ENCODE measurements at regions not wholly inside any gene's neighbourhood (a gene's known extent, or its start where the extent isn't known, plus 50 kb on each side); places are given as distances from the start of the nearest gene placed in this dataset.
"Not testable (repeated sequence)": the region's sequence is repeated elsewhere in the genome, so short reads cannot be mapped to it uniquely, and the experiment has no call there.

GRCh38 chr5:1647580-1647979 is 123.8 kb upstream of the LPCAT1 start:
- Histone ChIP-seq H3K4me3 (ENCODE audit: control insufficient read depth in 1 of 7, extremely low read depth in 1 of 7, insufficient read depth in 4 of 7, low read depth in 2 of 7, low read length in 6 of 7) (no peak overlapping the region), H3K36me3 (ENCODE audit: control insufficient read depth in 4 of 4, insufficient read depth in 4 of 4, low read length in 3 of 4) (no peaks in the 10 kb centered on the region), H3K27me3 (replicated peaks in 2 of 5; ENCODE audit: control insufficient read depth in 4 of 5, insufficient read depth in 5 of 5, low read length in 4 of 5) (peaks cover 2 to 32% (median 18%) of the 10 kb centered on the region in 5 experiments), H3K9me3 (ENCODE audit: control extremely low read depth in 1 of 5, control insufficient read depth in 4 of 5, insufficient read depth in 2 of 5, low read depth in 1 of 5, low read length in 4 of 5) (no peaks in the 10 kb centered on the region), H3K27ac (ENCODE audit: insufficient read depth in 1 of 2, low read depth in 1 of 2, low read length in 2 of 2, poor library complexity in 1 of 2, severe bottlenecking in 2 of 2) (no peak overlapping the region), H3K4me1 (ENCODE audit: control extremely low read depth in 1 of 4, control insufficient read depth in 4 of 4, insufficient read depth in 4 of 4, low read length in 3 of 4) (peaks cover 0 to 10% (median 5%) of the 10 kb centered on the region in 4 experiments)
- ChIA-PET CTCF (no interaction called here), POLR2A (no interaction called here)
- DNase-seq = no peak
- WGBS (ENCODE audit: insufficient coverage) = 94% methylated on average over 5 of the region's 9 CpGs

- Histone ChIP-seq H3K27me3 (replicated peaks in 2 of 5; ENCODE audit: control insufficient read depth in 4 of 5, insufficient read depth in 5 of 5, low read length in 4 of 5) (peaks cover 2 to 40% (median 15%) of the 10 kb centered on the region in 5 experiments), H3K27ac (ENCODE audit: insufficient read depth in 1 of 2, low read depth in 1 of 2, low read length in 2 of 2, poor library complexity in 1 of 2, severe bottlenecking in 2 of 2) (no peak overlapping the region), H3K9me3 (ENCODE audit: control extremely low read depth in 1 of 5, control insufficient read depth in 4 of 5, insufficient read depth in 2 of 5, low read depth in 1 of 5, low read length in 4 of 5) (no peaks in the 10 kb centered on the region), H3K36me3 (ENCODE audit: control insufficient read depth in 4 of 4, insufficient read depth in 4 of 4, low read length in 3 of 4) (no peaks in the 10 kb centered on the region), H3K4me1 (ENCODE audit: control extremely low read depth in 1 of 4, control insufficient read depth in 4 of 4, insufficient read depth in 4 of 4, low read length in 3 of 4) (peaks cover 0 to 7% (median 3%) of the 10 kb centered on the region in 4 experiments), H3K4me3 (ENCODE audit: control insufficient read depth in 1 of 7, extremely low read depth in 1 of 7, insufficient read depth in 4 of 7, low read depth in 2 of 7, low read length in 6 of 7) (peak overlapping the region in 3 of 7 experiments; percentile 19 to 64 (median 19))
- ChIA-PET CTCF (interaction anchor here (0.6 to 5.5 kb wide), 22 partner anchors 9 to 725 kb away, joined by 3 to 24 read pairs (median 3); no protein-coding TSS in a partner anchor), POLR2A (interaction anchor here (0.6 to 0.7 kb wide), 3 partner anchors 10 to 1122 kb away, joined by 3 to 5 read pairs (median 3); no protein-coding TSS in a partner anchor)
- WGBS (ENCODE audit: insufficient coverage) = 4% methylated on average over 46 of the region's 52 CpGs
- DNase-seq = peak; percentile 83 to 92 (median 89)
These were observed 121.2 kb upstream of the LPCAT1 start for GRCh38 chr5:1644810-1645571.

- CTCF ChIA-PET = interaction anchor here (0.7 to 5.5 kb wide), 18 partner anchors 9 to 724 kb away, joined by 3 to 24 read pairs (median 3); no protein-coding TSS in a partner anchor
- H3K36me3 ChIP-seq (ENCODE audit: control insufficient read depth in 4 of 4, insufficient read depth in 4 of 4, low read length in 3 of 4); H3K4me1 ChIP-seq (ENCODE audit: control extremely low read depth in 1 of 4, control insufficient read depth in 4 of 4, insufficient read depth in 4 of 4, low read length in 3 of 4); H3K27ac ChIP-seq (ENCODE audit: insufficient read depth in 1 of 2, low read depth in 1 of 2, low read length in 2 of 2, poor library complexity in 1 of 2, severe bottlenecking in 2 of 2); POLR2A ChIA-PET; H3K9me3 ChIP-seq (ENCODE audit: control extremely low read depth in 1 of 5, control insufficient read depth in 4 of 5, insufficient read depth in 2 of 5, low read depth in 1 of 5, low read length in 4 of 5); DNase-seq; H3K4me3 ChIP-seq (ENCODE audit: control insufficient read depth in 1 of 7, extremely low read depth in 1 of 7, insufficient read depth in 4 of 7, low read depth in 2 of 7, low read length in 6 of 7): not testable (repeated sequence)
- peaks cover 2 to 40% (median 15%) of the 10 kb centered on the region in 5 experiments for H3K27me3 ChIP-seq (replicated peaks in 2 of 5; ENCODE audit: control insufficient read depth in 4 of 5, insufficient read depth in 5 of 5, low read length in 4 of 5)
- 5% methylated on average over 10 of the region's 22 CpGs for WGBS (ENCODE audit: insufficient coverage)
These were observed 120.6 kb upstream of the LPCAT1 start for GRCh38 chr5:1644393-1644809.

- POLR2A ChIA-PET = interaction anchor here (0.6 kb wide), 1 partner anchor 299 kb away, joined by 3 read pairs; the partner anchor contains the start of gene CLPTM1L
- WGBS (ENCODE audit: insufficient coverage) = 18% methylated on average over 8 of the region's 14 CpGs
These were observed 120.1 kb upstream of the LPCAT1 start for GRCh38 chr5:1643651-1644392.

GRCh38 chr5:1642621-1643061 is 118.9 kb upstream of the LPCAT1 start:
- DNase-seq = no peak
- POLR2A ChIA-PET = no interaction called here
- peaks cover 0 to 7% (median 3%) of the 10 kb centered on the region in 4 experiments for H3K4me1 ChIP-seq (ENCODE audit: control extremely low read depth in 1 of 4, control insufficient read depth in 4 of 4, insufficient read depth in 4 of 4, low read length in 3 of 4)
- H3K27ac ChIP-seq (ENCODE audit: insufficient read depth in 1 of 2, low read depth in 1 of 2, low read length in 2 of 2, poor library complexity in 1 of 2, severe bottlenecking in 2 of 2) = no peak overlapping the region
- H3K4me3 ChIP-seq (ENCODE audit: control insufficient read depth in 1 of 7, extremely low read depth in 1 of 7, insufficient read depth in 4 of 7, low read depth in 2 of 7, low read length in 6 of 7) = no peak overlapping the region
- H3K36me3 ChIP-seq (ENCODE audit: control insufficient read depth in 4 of 4, insufficient read depth in 4 of 4, low read length in 3 of 4) = no peaks in the 10 kb centered on the region
- 96% methylated on average over 5 of the region's 11 CpGs for WGBS (ENCODE audit: insufficient coverage)
- peaks cover 2 to 37% (median 15%) of the 10 kb centered on the region in 5 experiments for H3K27me3 ChIP-seq (replicated peaks in 2 of 5; ENCODE audit: control insufficient read depth in 4 of 5, insufficient read depth in 5 of 5, low read length in 4 of 5)
- H3K9me3 ChIP-seq (ENCODE audit: control extremely low read depth in 1 of 5, control insufficient read depth in 4 of 5, insufficient read depth in 2 of 5, low read depth in 1 of 5, low read length in 4 of 5) = no peaks in the 10 kb centered on the region
- CTCF ChIA-PET = interaction anchor here (1.0 to 5.5 kb wide), 9 partner anchors 14 to 477 kb away, joined by 3 to 24 read pairs (median 4); no protein-coding TSS in a partner anchor

More at GRCh38 chr5:1643651-1644392, 120.1 kb upstream of the LPCAT1 start:
- Histone ChIP-seq H3K27ac (ENCODE audit: insufficient read depth in 1 of 2, low read depth in 1 of 2, low read length in 2 of 2, poor library complexity in 1 of 2, severe bottlenecking in 2 of 2) (no peak overlapping the region), H3K27me3 (replicated peaks in 2 of 5; ENCODE audit: control insufficient read depth in 4 of 5, insufficient read depth in 5 of 5, low read length in 4 of 5) (peaks cover 2 to 40% (median 15%) of the 10 kb centered on the region in 5 experiments), H3K4me3 (ENCODE audit: control insufficient read depth in 1 of 7, extremely low read depth in 1 of 7, insufficient read depth in 4 of 7, low read depth in 2 of 7, low read length in 6 of 7) (no peak overlapping the region), H3K36me3 (ENCODE audit: control insufficient read depth in 4 of 4, insufficient read depth in 4 of 4, low read length in 3 of 4) (no peaks in the 10 kb centered on the region), H3K9me3 (ENCODE audit: control extremely low read depth in 1 of 5, control insufficient read depth in 4 of 5, insufficient read depth in 2 of 5, low read depth in 1 of 5, low read length in 4 of 5) (no peaks in the 10 kb centered on the region), H3K4me1 (ENCODE audit: control extremely low read depth in 1 of 4, control insufficient read depth in 4 of 4, insufficient read depth in 4 of 4, low read length in 3 of 4) (peaks cover 0 to 7% (median 3%) of the 10 kb centered on the region in 4 experiments)
- CTCF ChIA-PET = interaction anchor here (0.6 to 5.5 kb wide), 15 partner anchors 9 to 475 kb away, joined by 3 to 24 read pairs (median 3); no protein-coding TSS in a partner anchor
- no peak for DNase-seq

- peaks cover 0 to 7% (median 3%) of the 10 kb centered on the region in 4 experiments for H3K4me1 ChIP-seq (ENCODE audit: control extremely low read depth in 1 of 4, control insufficient read depth in 4 of 4, insufficient read depth in 4 of 4, low read length in 3 of 4)
- H3K27me3 ChIP-seq (replicated peaks in 2 of 5; ENCODE audit: control insufficient read depth in 4 of 5, insufficient read depth in 5 of 5, low read length in 4 of 5) = peaks cover 2 to 41% (median 15%) of the 10 kb centered on the region in 5 experiments
- H3K36me3 ChIP-seq (ENCODE audit: control insufficient read depth in 4 of 4, insufficient read depth in 4 of 4, low read length in 3 of 4) = no peaks in the 10 kb centered on the region
- ChIA-PET POLR2A (no interaction called here), CTCF (interaction anchor here (1.0 to 5.5 kb wide), 8 partner anchors 13 to 477 kb away, joined by 3 to 24 read pairs (median 4); no protein-coding TSS in a partner anchor)
- WGBS (ENCODE audit: insufficient coverage) = 86% methylated on average over 7 of the region's 8 CpGs
- H3K9me3 ChIP-seq (ENCODE audit: control extremely low read depth in 1 of 5, control insufficient read depth in 4 of 5, insufficient read depth in 2 of 5, low read depth in 1 of 5, low read length in 4 of 5) = no peaks in the 10 kb centered on the region
- no peak overlapping the region for H3K27ac ChIP-seq (ENCODE audit: insufficient read depth in 1 of 2, low read depth in 1 of 2, low read length in 2 of 2, poor library complexity in 1 of 2, severe bottlenecking in 2 of 2)
- no peak overlapping the region for H3K4me3 ChIP-seq (ENCODE audit: control insufficient read depth in 1 of 7, extremely low read depth in 1 of 7, insufficient read depth in 4 of 7, low read depth in 2 of 7, low read length in 6 of 7)
- DNase-seq = no peak
These were observed 118.5 kb upstream of the LPCAT1 start for GRCh38 chr5:1642221-1642620.
